Right atrium auricular region (tissue), 2 donors: ENCODE measurements at regions not wholly inside any gene's neighbourhood (a gene's known extent, or its start where the extent isn't known, plus 50 kb on each side); places are given as distances from the start of the nearest gene placed in this dataset.
A peak's percentile ranks its signal among the peaks of the same experiment; 100 is the strongest.

Experiments
- DNase-seq: peaks from one replicate; pipeline ENCODE4 v3.0.0-alpha.2; 2019; ENCODE audit warnings: low spot score
- H3K27ac ChIP-seq, 2 donors: fragments of 200-600 bp; sonication (generic); 1 replicate in 1 of 2; 2 replicates in 1 of 2; pipeline ENCODE4 v1.5.1; 2016 to 2019
- H3K27me3 ChIP-seq, 2 donors: fragments of 200-600 bp; sonication (generic); one replicate each; pipeline versions ENCODE4 v1.5.1 to v1.6.0; 2017 to 2019
- H3K36me3 ChIP-seq: fragments of 200-600 bp; sonication (generic); one replicate; pipeline ENCODE4 v1.5.1; 2016
- H3K4me1 ChIP-seq, 2 donors: fragments of 200-600 bp; sonication (generic); one replicate each; pipeline versions ENCODE4 v1.5.1 to v1.6.0; 2017 to 2019
- H3K4me3 ChIP-seq, 2 donors: fragments of 200-600 bp; sonication (generic); 1 replicate in 1 of 2; 2 replicates in 1 of 2; pipeline ENCODE4 v1.5.1; 2017 to 2019; ENCODE audit warnings: mild to moderate bottlenecking in 1 of 2, moderate library complexity in 1 of 2
- H3K9me3 ChIP-seq, 2 donors: fragments of 200-600 bp; sonication (generic); one replicate each; pipeline ENCODE4 v1.5.1; 2019
- TF ChIP-seq, protein P1 (sequence below), 2 donors: fragments of 200-600 bp; sonication (generic); IDR thresholded peaks; one replicate each; pipeline ENCODE4 v1.5.1; 2019; ENCODE audit warnings: antibody characterized with exemption in 2 of 2

DNA sequence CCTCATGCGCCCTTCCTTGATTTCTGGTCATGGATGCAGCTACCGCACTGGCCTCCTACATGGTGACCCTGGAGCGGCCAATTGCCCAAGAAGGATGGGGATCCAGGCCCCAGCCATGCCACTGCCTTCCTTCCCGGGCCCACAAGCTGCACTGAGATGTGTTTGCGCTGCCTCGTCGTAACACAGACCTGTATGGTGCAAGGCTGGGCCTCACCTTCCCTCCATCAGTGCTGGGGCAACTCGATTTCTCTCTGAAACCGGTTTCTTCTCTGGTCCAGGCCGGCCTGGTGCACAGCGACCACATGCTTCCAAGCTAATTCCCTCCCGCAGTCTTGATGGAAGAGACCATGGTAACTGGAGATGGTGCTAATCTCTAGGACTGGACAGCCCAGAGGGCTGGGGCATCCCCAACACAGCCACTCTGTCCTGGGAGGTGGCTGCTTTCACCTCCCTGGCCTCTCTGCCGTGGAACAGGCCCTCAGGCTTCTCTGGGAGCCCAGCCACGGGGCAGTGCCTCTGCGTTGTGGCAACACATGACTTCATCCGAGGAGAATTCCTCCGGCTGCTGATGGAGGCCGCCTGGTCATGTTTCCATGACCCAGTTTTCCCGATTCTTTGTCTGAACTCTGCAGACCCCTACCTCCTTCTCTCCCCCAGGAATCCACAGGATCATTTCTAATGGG lies 184.2 kb downstream of the GLI2 start:
- H3K9me3 ChIP-seq = no peaks in the 10 kb centered on the region
- H3K4me3 ChIP-seq = no peak overlapping the region
- H3K36me3 ChIP-seq = no peaks in the 10 kb centered on the region
- H3K4me1 ChIP-seq = peaks cover 0 to 37% of the 10 kb centered on the region in 2 donors
- H3K27me3 ChIP-seq = no peaks in the 10 kb centered on the region
- TF ChIP-seq, protein P1, sequence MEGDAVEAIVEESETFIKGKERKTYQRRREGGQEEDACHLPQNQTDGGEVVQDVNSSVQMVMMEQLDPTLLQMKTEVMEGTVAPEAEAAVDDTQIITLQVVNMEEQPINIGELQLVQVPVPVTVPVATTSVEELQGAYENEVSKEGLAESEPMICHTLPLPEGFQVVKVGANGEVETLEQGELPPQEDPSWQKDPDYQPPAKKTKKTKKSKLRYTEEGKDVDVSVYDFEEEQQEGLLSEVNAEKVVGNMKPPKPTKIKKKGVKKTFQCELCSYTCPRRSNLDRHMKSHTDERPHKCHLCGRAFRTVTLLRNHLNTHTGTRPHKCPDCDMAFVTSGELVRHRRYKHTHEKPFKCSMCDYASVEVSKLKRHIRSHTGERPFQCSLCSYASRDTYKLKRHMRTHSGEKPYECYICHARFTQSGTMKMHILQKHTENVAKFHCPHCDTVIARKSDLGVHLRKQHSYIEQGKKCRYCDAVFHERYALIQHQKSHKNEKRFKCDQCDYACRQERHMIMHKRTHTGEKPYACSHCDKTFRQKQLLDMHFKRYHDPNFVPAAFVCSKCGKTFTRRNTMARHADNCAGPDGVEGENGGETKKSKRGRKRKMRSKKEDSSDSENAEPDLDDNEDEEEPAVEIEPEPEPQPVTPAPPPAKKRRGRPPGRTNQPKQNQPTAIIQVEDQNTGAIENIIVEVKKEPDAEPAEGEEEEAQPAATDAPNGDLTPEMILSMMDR (IDR thresholded peaks at IDR 0.05) = no peak
- DNase-seq = peak; percentile 88
- H3K27ac ChIP-seq = peak overlapping the region; percentile 67 to 70

DNA sequence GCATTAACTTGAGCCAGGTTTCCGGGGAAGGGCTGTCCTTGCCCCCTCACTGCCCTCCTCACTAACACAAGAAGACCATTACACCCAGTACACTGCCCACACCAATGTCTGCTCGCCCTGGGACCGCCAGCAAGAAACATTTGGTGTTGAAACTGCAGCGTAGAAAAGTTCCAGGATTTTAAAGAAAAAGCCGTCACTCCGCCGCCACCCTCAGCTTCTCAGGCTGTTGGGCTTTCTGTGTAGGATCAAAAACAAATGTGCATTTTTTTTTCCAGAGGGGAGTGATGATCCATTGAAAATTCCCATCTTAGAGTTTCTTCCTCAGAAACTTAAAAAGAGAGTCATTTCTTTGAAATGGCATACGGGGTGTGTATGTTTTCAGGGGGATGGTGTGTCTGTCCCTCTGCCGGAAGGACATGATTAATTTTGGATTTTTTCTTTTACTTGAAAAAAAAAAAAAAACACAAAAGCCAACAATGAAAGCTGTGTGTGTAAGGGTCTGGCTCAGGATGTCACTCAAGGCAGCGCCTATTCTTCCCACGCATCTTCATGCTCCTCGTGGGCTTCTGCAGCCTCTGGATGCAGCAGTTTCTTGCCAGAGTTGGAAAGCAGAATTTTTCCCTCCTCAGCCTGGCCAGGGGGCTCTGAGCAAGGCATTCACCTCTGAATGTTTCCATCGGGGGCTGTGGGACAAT lies 184.9 kb downstream of the GLI2 start:
- peak overlapping the region; percentile 67 to 70 for H3K27ac ChIP-seq
- H3K36me3 ChIP-seq = no peaks in the 10 kb centered on the region
- no peaks in the 10 kb centered on the region for H3K9me3 ChIP-seq
- TF ChIP-seq, protein P1 (IDR thresholded peaks at IDR 0.05) = no peak
- H3K4me1 ChIP-seq = peaks cover 0 to 30% of the 10 kb centered on the region in 2 donors
- no peaks in the 10 kb centered on the region for H3K27me3 ChIP-seq
- H3K4me3 ChIP-seq = no peak overlapping the region
- DNase-seq = no peak

DNA sequence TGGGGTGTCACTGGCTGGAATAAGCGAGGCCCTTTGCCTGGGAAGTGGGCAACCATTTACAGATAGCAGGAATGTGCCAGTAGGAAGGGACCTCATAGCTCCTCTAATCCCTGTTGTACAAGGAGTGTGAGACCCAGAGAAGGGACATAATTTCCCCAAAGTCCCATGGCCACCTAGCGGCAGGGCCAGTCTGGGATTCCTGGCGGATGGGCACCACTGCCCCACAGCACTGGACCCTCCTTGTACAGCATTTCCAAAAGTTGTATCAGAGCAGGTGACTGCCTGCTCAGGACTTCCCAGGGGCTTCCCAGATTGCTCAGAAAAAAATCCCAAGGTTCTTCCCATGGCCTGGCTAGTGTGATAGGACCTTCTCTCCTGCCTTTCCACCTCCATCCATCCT lies 185.8 kb downstream of the GLI2 start:
- Histone ChIP-seq H3K4me1 (peaks cover 0 to 21% of the 10 kb centered on the region in 2 donors), H3K36me3 (no peaks in the 10 kb centered on the region), H3K9me3 (no peaks in the 10 kb centered on the region), H3K27me3 (no peaks in the 10 kb centered on the region), H3K4me3 (no peak overlapping the region), H3K27ac (peak overlapping the region in 1 of 2 donors; percentile 26)
- no peak for DNase-seq
- TF ChIP-seq, protein P1 (IDR thresholded peaks at IDR 0.05) = no peak

DNA sequence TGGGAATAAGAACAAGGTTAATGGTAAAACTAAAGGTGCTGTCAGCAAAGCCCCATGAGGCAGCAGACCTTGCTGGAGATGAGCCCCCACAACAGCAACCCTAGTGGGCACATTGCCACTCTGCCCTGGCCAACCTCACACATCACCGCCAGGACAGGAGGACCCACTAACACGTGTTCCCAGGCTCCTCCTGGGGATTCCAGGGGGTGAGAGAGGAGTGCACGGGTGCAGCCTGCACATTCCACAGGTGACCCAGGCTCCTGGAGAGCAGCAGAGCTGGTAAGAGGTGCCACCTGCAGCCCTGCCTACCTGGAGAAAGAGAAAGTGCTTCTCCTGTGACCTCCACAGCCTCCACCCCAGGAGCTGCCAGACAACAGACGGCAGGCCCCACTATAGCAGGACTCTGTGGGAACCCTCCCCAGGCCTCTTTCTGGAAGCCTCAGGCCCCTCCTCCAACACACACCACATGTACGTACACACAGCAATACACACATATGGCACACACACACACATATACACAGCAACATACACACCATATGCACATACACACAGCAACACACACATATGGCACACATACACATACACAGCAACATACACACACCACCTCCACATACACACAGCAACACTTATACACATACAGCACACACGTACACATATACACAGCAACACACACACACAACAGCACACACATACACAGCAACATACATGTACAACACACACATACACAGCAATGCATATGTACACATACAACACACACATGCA lies 187.1 kb downstream of the GLI2 start:
- Histone ChIP-seq H3K27ac (no peak overlapping the region), H3K27me3 (no peaks in the 10 kb centered on the region), H3K36me3 (no peaks in the 10 kb centered on the region), H3K4me1 (peaks cover 0 to 20% of the 10 kb centered on the region in 2 donors), H3K9me3 (no peaks in the 10 kb centered on the region), H3K4me3 (no peak overlapping the region)
- TF ChIP-seq, protein P1 (IDR thresholded peaks at IDR 0.05) = no peak
- DNase-seq = no peak

DNA sequence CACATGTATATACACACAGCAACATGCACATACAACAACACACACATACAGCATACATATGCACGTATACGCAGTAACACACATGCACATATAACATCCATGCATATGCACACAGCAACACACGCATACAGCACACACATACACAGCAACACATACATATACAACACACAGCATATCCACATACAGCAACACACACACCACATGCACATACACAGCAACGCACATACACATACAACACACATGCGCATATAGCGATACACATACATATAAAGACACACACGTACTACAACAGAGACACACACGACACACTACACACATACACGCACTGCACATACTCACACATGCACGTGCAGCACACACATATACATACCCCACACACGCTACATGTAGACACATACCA lies 187.8 kb downstream of the GLI2 start:
- H3K9me3 ChIP-seq = no peaks in the 10 kb centered on the region
- TF ChIP-seq, protein P1 (IDR thresholded peaks at IDR 0.05) = no peak
- H3K36me3 ChIP-seq = no peaks in the 10 kb centered on the region
- H3K4me1 ChIP-seq = peaks cover 0 to 20% of the 10 kb centered on the region in 2 donors
- H3K4me3 ChIP-seq = no peak overlapping the region
- no peak for DNase-seq
- no peaks in the 10 kb centered on the region for H3K27me3 ChIP-seq
- no peak overlapping the region for H3K27ac ChIP-seq
